ENCODE measurements at regions not wholly inside any gene's neighbourhood (a gene's known extent, or its start where the extent isn't known, plus 50 kb on each side); places are given as distances from the start of the nearest gene placed in this dataset.

- ATAC-seq (no peak), FAIRE-seq (no peak), DNase-seq (ENCODE audit: low spot score) (no peak)
- no peak overlapping the region for H3K4me3 ChIP-seq (replicated peaks in 1 of 3; ENCODE audit: insufficient read depth in 1 of 3, low read depth in 2 of 3, low read length in 3 of 3)
- no peak overlapping the region for H3K4me2 ChIP-seq (ENCODE audit: low read depth, low read length)
- intact Hi-C loops (cut with micrococcal nuclease; ENCODE audit: unreplicated experiment), result no loop called here
- H3K4me1 ChIP-seq (ENCODE audit: insufficient read depth, low read length), result no peaks in the 10 kb centered on the region
- H4K20me1 ChIP-seq (ENCODE audit: insufficient read depth, low read length), result no peaks in the 10 kb centered on the region
- BruUV-seq (replicated peaks), result no TSS peak
- CTCF ChIA-PET (ENCODE audit: low intra/inter-chr PET ratio, low total read pairs), result no interaction called here
- no peak overlapping the region for H3K27ac ChIP-seq (ENCODE audit: extremely low read length, insufficient read depth, low read length)
- no peak overlapping the region for H2AFZ ChIP-seq (ENCODE audit: low read length)
- TF ChIP-seq ZFY (CRISPR knock-in tag; IDR thresholded peaks at IDR 0.05) (no peak), NRL (CRISPR knock-in tag; IDR thresholded peaks at IDR 0.05; ENCODE audit: borderline replicate concordance) (no peak), REXO4 (CRISPR knock-in tag; IDR thresholded peaks at IDR 0.05; ENCODE audit: borderline replicate concordance) (no peak), ZZZ3 (CRISPR knock-in tag; IDR thresholded peaks at IDR 0.05; ENCODE audit: borderline replicate concordance) (no peak), ATRX (CRISPR knock-in tag; IDR thresholded peaks at IDR 0.05; ENCODE audit: borderline replicate concordance) (no peak), ATF7 (IDR thresholded peaks at IDR 0.05) (no peak), ATF7 (CRISPR knock-in tag; IDR thresholded peaks at IDR 0.05) (no peak), ZNF331 (CRISPR knock-in tag; IDR thresholded peaks at IDR 0.05) (no peak), NR2F6 (IDR thresholded peaks at IDR 0.05) (no peak), NR2F6 (CRISPR knock-in tag; IDR thresholded peaks at IDR 0.05) (no peak), ZBTB7B (CRISPR knock-in tag; IDR thresholded peaks at IDR 0.05) (no peak), ZSCAN9 (CRISPR knock-in tag; IDR thresholded peaks at IDR 0.05; ENCODE audit: borderline replicate concordance) (no peak), ZBTB2 (CRISPR knock-in tag; IDR thresholded peaks at IDR 0.05; ENCODE audit: low read depth) (no peak)
- no peak overlapping the region for H3K9ac ChIP-seq (ENCODE audit: insufficient read depth, low read depth, low read length)
- no peaks in the 10 kb centered on the region for H3K36me3 ChIP-seq (replicated peaks in 1 of 2; ENCODE audit: control insufficient read depth in 1 of 2, insufficient read depth in 2 of 2, low read length in 2 of 2)
- H3K79me2 ChIP-seq (ENCODE audit: insufficient read depth, low read length), result no peaks in the 10 kb centered on the region
- WGBS (ENCODE audit: low lambda C conversion rate), result 1% methylated on average over 2 of the region's 2 CpGs
- peaks cover 92% of the 10 kb centered on the region for H3K9me3 ChIP-seq (ENCODE audit: low read length)
- in situ Hi-C loops (cut with HindIII; ENCODE audit: extremely low pct_ligation_motif_present, low pct_unique_long_range_greater_than_20kb), result no loop called here
- no peaks in the 10 kb centered on the region for H3K27me3 ChIP-seq (ENCODE audit: control insufficient read depth in 1 of 2, insufficient read depth in 2 of 2, low read length in 2 of 2)
- POLR2A ChIA-PET, result no interaction called here
These were observed 169.3 kb upstream of the ZP4 start for GRCh38 chr1:238060061-238060460.
